GM19351 (cell line): ENCODE measurements at regions not wholly inside any gene's neighbourhood (a gene's known extent, or its start where the extent isn't known, plus 50 kb on each side); places are given as distances from the start of the nearest gene placed in this dataset.
"Not testable (repeated sequence)": the region's sequence is repeated elsewhere in the genome, so short reads cannot be mapped to it uniquely, and the experiment has no call there.

Experiments used
- ATAC-seq: cut with Tn5 transposase; IDR thresholded peaks from one replicate; pipeline ENCODE4 v1.9.1; 2021; ENCODE audit warnings: mild to moderate bottlenecking, moderate library complexity; ENCODE audit not compliant: unreplicated experiment

DNA sequence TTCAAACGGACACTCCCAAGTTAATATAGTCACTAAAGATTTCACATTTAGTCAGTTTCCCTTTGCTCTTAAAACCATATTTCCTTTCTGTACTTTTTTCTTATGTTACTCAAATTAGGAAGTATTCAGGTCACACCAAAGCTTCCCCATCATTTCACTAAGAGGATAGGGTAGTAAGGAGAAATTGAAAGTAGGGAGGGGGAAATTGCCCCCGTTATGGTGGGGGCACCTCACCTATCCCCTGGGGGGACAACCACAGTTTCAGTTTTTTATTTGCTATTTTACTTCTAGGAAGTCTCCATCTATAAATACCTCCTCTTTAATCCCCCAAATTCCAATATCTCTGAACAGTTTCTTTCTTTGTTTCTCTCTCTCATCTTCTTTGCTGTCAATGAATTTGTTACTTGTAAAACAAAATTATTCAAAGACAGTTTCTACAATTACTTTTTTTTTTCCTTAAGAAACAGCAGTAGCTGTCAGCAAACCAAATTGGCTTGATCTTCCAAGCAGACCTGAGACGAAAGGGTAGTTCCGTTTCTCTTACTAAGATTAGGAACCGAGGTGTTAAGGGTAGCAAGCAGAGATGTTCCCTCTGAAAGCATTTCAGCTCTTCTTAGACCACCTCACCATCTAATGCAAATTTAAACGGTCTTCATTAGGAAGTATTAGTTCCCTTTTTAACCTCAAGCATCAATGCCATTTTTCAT lies 160.2 kb upstream of the KLF3 start:
- ATAC-seq = peak; percentile 89

GRCh38 chr4:38504396-38504715 lies 159.6 kb upstream of the KLF3 start:
- ATAC-seq = no peak

DNA sequence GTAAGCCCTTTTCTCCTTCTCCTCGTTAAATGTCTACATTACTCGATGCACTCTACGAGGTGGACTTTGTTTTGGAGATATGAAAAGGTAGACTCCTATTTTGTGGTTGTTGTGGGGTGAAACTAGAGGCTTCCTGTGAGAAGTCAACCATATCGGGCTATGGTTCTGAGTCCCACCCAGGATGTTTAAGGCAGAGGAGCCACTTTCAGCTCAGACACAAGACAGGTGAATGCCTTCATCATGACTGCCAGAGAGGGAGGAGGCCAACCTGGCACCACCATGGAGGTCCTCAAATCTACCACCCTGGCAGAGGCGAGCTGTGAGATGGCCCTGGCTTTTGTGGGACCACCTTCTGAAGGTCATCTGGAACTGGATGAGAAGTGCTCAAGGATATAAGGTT lies 154.4 kb upstream of the KLF3 start:
- ATAC-seq = peak; percentile 52

- ATAC-seq = no peak
These were observed 153.8 kb upstream of the KLF3 start for GRCh38 chr4:38510201-38510600.

- ATAC-seq = no peak
These were observed 152.3 kb upstream of the KLF3 start for GRCh38 chr4:38511702-38512101.

GRCh38 chr4:38512840-38513239 lies 151.2 kb upstream of the KLF3 start:
- no peak for ATAC-seq

DNA sequence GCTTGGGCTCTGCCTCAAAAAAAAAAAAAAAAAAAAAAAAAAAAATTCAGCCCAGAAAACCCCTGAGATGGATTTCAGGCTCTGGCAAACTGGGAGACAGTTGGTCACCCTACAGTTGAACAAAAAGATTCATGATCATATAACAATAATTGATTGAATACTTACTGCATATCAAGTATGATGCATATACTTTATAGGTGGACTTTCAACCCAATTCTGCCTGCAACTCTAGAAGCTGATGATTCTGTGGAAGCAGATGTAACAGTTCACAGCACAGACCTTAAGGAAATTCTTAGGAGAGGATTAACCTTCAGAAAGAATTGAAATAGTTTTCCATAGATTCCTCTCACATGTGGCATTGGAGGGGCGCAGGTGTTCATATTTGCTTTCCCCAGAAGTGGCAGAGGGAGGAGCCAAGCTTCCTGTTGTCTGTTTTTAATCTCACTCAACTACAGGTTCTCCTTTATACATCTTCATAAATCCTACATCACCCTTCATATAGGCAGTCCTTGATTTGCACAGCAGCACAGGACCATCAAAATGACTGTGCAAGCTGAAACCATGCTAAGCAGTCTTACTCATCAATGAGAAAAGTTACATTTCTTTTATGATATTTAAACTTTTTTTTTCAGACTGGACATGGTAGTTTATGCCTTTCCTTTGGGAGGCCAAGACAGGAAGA lies 149.4 kb upstream of the KLF3 start:
- no peak for ATAC-seq

DNA sequence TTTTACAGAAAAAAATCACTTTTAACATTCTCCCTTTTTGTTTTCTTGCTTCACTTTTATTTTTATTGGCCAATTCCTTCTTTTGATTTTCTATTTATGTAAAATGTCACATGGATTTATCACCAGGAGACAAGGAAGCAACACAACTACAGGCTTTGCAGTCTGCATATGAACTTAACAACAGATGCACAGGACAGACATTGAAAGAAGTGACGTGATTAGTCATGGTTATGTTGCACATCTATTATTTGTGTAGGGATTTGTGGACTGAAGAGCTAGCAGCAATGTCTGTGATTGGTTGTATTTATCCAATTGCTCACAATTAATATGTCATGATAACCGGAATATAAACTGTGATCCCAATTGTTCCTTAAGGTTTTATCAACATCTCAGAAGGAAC lies 147.8 kb upstream of the KLF3 start:
- no peak for ATAC-seq

GRCh38 chr4:38519666-38520065 lies 144.3 kb upstream of the KLF3 start:
- ATAC-seq = no peak

DNA sequence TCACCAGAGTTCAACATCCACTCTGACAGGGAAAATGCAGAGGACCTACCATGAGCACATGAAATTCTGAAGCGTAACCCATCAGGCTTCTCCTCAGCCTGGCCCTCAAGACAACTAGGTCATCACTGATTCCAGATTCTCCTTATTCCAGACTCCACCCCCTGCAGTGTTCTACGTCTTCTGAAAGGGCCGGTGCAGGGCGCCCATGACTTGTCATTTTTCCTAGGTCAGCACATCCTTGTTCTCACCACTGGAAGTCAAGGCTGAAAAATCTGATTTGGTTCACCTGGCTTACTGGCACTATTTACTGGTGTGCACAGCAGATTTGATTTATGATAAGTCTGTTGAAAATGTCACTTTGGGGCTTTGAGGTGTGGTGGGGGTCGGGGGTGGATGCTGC lies 140.9 kb upstream of the KLF3 start:
- ATAC-seq = no peak

DNA sequence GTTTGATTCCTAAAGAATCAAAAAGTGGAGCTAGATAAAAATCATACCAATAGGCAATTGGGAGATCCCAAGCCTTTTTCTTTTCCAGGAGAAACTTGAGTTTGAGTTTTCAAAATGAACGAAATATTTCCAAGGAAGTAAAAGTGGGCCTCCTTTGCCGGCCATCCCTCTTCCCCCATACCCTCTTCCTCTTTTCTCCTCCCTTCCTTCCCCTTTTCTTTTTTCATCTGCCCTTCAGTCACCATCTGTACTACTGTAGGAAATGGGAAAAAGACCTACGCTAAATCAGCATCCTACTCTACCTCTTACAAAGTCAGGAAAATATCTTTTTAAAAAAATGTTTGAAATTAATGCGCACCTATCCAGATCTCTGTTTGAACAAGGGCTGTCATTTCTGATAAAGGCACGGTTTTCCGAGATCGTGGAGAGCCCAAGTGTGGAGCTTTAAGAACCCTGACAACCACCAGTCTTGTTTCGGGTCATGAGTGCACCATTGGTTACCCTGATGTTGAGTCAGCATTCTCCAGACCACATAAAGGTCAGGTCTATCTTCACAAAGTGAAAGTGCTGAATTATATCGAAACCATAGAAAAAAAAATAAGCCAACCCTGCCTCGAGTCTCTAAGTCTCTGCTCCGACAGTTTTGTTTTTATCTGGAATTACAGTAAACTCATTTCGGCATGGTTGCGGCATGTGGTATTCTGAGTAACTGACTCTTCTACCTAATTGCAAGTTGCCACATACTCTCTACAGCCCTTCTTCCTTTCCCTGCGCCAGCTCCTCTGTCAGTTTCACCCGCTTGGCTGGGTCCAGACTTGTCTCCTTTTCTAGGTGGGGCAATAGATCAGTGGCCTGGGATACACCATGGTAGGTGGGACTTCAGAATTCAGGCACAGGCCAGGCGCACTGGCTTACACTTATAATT lies 140.2 kb upstream of the KLF3 start:
- ATAC-seq = peak; percentile 98

DNA sequence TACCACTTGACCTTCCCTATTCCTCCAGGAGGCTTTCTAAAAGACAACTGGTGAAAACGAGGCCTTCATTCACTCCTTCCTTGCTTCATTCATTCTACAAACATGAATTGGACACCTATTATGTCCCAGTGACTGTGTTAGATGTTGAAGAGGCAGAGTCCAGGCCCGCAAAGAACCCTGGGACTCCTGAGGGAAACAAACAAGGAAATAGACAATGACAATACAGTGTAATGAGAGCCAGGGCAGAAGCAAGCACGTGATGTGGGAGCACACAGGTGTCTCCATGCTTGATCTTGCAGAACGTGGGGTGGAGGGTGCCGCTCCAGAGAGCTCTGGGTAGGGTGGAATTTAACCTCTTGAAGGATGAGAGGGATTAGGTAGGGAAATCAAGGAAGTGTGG lies 137.6 kb upstream of the KLF3 start:
- no peak for ATAC-seq

DNA sequence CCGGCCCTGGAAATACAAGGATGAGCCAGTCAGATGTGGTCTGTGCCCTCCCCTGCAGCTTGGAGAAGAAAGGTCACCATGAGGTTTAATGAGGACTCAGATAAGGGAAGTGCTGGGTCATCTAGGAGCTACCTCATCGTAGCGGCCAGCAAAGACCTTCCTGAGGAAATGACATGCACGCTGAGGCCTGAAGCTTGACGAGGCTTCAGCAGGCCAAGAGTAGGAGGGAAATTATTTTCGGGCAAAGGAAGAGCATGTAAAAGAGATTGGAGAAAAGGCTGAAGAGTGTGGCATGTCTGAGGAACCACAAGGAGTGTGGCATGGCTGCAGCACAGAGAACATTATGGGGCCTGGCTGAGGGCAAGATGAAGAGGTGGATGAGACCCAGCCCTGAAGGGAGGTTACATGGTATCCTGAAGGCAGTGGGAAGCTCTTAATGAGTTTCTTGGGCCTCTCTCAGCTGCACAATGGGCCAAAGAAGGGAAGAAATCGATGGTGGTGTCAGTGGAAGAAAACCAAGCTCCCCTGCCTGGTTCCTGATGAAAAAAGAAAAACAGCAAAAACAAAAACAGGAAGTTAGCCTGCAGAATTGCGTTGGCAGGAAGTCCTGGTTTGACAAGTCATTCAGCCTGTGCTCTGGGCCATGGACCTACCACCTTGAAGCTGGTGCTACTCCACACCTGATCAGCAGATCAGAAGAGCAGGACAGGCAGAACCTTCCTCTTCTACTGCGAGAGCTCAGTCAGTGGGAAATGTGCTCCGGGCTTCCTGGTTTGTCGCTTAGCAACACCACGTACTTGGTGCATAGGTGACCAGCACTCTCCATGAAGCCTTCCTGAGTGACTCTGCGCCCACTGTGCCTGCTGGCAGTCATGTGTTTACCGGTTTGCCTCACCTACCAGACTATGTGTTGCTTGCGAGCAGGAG lies 134.5 kb upstream of the KLF3 start:
- ATAC-seq = peak; percentile 81

DNA sequence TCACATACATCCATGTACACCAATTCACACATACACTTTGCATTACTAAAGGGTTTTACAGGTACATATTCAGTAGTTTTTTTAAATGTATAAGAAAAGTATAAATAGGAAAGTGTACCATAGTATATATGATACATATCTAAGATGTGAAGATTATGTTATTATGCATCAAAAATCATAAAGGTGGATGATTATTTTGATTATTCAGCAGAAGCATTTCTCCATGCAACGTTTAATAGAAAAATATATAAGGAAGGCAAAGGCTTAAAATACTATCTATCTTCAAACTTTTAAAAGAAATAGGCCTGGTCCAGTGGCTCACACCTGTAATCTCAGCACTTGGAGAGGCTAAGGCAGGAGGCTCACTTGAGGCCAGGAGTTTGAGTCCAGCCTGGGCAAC lies 133.5 kb upstream of the KLF3 start:
- no peak for ATAC-seq

DNA sequence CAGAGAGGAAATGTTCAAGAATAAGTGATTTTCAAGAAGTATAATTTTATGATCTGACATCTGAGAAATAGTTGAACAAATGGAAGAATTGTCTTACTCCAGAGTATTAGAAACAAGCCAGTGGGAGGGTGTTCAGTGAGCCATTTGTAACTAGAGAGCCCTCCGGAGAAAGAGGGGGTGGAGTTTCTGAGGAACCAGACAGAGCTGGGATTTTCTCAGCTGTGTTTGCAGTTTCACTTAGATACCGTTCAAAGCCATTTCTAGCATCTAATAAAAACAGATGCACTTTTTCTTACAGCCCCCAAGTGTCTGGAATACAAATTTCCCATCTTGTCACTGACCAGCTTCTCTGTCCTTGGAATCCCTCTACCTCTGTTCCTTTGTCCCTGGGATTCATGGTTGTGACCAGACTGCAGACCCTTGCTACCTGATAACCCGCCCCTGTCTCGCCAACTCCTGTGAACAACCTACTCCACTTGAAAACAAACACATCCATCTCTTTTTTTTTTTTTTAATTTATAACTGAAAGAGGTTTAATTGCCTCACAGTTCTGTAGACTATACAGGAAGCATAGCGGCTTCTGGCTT lies 132.8 kb upstream of the KLF3 start:
- no peak for ATAC-seq

DNA sequence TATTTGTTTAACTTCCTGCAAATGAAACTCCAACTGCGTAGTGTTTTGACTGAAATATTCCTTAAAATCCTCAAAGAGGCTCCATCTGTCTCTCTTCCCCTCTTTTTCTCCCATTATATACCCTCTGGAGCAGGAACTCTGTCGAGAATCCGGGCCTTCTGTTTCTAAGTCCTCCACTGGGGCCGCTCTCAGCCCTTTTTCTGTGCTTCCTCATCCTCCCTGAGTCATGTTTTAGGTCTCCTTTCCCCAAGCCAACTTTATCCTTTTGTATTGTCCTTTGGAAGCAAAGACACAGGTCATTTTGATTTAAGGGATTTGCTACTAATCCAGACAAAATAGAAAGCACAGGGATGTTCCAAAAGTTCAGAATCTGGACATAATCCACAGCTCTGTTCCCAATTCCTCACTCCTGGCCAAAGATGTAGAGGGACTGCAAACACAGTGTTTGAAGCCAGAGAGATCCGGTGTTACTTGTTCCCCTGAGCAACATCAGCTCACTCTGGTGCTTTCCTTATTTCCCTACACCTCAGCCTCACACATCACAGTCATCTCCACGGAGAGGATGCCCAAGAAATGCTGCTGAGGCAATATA lies 131.0 kb upstream of the KLF3 start:
- no peak for ATAC-seq

DNA sequence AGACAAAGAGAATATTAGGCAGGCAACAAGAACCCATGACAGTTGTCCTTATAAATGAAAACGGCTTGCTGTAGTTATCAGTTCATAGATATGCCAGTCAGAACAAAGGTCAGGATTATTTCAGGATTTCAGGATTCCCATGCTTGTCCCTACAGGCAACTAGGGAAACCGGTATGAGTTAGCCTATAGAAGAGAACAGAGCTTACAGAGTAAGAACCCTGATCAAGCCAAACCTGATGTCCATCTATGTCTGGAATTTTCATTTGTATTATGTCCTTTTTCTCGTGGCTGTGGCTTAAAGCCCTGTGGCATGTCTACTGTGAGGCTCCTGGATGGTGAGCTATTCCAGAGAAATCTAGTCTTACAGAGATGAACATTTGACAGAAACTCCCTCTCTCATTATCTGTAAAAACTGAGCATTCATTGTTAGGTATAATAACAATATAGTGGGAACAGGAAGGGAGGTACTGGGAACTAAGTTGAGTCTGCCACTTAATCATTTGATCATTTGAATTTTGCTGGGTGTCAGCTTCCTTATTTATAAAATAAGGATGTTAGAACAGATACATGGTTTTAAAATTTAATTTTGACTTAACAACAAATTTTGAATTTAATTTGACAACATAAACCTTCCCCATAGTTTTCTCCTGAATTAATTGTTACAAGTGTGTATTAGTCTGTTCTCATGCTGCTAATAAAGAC lies 129.5 kb upstream of the KLF3 start:
- no peak for ATAC-seq

DNA sequence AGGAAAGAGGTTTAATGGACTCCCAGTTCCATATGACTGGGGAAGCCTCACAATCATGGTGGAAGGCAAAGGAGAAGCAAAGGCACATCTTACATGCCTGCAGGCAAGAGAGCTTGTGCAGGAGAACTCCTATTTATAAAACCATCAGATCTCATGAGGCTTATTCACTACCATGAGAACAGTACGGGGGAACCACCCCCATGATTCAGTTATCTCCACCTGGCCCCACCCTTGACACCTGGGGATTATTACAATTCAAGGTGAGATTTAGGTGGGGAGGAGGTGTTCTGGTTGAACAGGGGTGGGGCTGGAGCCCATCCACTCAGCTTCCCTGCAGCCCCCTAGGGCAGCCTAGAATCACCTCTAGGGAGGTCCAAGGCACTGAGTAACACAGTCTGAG lies 128.9 kb upstream of the KLF3 start:
- not testable (repeated sequence) for ATAC-seq

GRCh38 chr4:38535717-38536116 lies 128.3 kb upstream of the KLF3 start:
- ATAC-seq = no peak
